NCI-H2196 (cell line): ENCODE measurements at regions not wholly inside any gene's neighbourhood (a gene's known extent, or its start where the extent isn't known, plus 50 kb on each side); places are given as distances from the start of the nearest gene placed in this dataset.

ENCODE experiments used
- DNase-seq: peaks from one replicate; lab custom pipeline; 2025; ENCODE audit not compliant: unreplicated experiment; lab: John Stamatoyannopoulos, UW

DNA sequence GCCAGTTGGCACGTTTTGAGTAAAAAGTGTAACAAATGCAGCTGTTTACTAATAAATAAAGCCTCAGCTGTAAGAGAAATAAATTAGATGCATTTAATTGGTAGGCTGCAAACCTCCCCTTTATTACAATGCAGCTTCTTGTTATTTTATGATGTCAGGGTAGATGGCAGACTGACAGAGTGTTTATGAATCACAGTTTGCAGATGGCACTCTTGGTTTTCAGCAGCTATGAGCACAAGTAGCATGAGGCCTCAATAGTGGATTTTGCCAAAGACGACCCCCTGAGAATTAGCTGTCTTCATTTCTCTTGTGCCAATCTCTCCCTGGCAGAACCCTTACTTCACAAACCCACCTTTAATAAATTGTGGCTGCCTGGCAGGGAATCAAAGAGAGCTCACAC is 161.2 kb upstream of the C1orf87 start:
- no peak for DNase-seq

DNA sequence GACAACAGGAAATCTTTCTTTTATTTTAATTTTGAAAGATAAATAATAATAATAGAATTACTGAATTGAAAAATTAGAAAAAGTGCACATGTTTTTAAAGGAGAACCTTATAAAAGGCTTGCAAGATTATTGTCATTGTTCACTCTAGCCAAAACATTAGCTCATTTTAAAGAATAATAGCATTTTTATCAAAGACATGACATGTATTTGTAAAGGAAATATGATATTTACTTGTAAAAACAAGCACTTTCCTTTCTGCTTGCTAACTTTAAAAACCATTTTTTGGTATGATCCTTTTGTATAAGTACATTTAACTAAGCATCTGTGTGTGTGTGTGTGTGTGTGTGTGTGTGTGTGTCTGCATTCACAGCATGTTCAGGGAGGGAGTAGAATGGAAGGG is 156.3 kb upstream of the C1orf87 start:
- no peak for DNase-seq

DNA sequence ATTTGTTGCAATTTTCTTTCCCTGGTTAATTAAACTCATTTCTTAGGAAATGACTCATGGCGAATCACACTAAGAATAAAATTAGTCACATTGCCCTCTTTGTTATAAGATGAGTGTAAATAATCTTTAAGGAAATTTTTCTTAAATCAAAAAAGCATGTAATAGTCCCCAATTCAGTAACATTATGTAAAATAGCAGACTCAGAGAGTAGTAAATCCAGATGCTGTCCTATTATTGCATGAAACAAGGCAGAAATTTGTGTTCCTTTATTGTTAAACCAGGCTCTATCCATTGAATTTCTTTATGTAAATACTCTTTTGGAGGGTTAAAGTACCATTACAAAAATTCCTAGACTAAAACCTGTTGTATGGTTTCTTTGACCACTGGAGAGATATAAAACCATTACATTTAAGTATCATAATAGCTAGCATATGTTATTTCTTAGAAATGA is 154.5 kb upstream of the C1orf87 start:
- DNase-seq: no peak

DNA sequence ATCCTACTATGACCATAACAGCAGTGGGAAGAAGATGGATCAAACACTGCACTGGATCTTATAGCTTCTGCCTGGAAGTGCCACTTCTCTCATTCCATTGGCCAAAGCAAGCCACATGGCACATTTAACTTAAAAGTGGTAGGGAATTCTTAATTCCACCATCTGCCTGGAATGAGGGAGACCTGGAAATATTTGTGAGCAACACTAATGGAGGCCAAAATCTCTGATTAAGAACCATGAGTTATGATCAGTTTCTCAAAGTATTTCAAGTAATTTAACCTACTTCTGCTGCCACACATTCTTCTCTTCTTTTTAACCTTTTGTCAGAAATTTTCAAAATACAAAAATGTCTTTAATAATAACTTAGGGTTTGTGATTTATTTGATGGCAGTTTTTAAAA is 154.0 kb upstream of the C1orf87 start:
- DNase-seq: no peak

DNA sequence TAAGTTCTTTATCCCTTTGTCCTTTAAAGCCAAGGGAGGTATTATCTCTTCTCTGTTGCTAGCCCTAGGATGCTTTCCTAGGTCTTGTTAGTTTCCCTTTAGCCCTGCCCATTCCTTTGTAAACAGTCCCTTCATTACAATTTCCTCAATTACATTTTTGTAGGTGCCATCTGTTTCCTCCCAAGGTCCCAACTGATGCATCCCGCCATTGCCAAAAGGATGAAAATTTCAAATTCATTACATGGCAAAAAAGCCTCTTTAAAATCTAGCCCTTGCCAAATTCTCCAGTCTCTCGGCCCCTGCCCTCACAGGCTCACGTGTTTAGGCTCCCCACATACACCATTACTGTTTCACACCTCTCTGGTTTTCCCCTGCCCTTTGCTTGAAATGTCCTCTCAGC is 151.9 kb upstream of the C1orf87 start:
- DNase-seq: no peak

DNA sequence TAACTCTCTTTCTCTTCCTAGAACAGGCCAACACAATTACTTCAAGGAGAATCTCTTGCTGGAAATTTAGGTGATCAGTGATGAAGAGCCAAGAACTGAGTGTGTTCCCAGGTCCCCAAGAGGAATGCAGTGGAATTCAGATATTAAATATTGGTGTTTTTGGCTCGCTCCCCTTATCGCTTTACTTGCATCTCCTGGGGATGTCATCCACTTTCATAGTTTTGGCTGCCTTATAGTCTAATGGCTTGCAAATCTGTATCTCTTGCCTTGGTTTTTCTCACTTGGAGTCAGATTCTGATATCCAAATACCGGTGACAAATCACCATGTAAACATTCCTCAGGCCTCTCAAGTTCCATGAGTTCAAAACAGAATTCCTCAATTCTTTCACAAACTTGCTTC is 151.0 kb upstream of the C1orf87 start:
- DNase-seq: no peak

DNA sequence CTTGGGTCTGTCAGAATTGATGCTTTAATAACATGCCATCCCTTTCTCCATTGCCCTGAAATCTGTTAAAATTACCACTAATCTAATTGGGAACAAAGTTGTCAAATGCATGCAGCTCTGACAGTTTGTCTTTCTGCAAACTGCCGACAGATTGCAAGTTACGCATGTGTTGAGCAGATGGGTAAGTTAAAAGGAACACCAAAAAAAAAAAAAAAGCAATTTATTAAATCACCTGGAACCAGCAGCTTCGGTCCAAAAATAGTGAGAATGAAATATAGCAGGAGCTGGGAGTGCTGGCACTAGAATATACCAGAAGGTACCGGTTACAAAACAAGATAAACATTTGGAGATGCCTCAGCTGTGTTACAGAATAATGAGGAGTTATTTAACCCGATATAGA is 149.6 kb upstream of the C1orf87 start:
- no peak for DNase-seq

DNA sequence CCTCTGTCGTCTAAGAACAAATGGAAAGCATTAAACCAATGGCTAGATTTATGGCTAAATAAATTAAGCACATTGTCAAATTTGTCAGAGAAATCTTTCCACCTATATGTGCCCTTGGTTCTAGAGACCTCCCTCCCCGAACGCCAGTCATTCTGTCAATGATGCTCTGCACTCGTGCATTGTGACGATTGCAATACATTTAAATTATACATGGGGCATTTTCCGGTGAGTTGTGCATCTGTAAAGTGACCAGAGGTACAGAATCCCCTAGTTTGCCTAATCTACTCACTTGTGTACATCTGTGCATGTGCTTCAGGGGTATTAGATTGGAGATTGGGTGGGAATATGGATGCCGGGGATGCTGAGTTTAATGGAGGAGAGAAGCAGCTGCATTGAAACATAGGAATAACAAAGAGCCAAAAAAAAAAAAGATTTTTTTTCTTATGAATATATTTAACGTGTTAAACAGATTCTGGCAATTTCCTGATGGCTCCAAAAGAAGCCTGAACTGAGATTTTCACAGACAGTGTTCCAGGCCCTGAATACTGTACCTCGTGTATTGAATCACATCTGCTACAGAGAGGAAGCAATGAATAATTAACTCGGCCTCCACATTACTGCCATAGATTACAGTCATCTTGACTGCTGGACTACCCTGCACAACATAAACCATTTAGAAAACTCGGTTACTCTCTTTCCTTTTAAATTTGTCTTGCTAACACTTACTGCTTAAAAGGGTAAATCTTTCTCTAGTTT is 149.0 kb upstream of the C1orf87 start:
- no peak for DNase-seq

DNA sequence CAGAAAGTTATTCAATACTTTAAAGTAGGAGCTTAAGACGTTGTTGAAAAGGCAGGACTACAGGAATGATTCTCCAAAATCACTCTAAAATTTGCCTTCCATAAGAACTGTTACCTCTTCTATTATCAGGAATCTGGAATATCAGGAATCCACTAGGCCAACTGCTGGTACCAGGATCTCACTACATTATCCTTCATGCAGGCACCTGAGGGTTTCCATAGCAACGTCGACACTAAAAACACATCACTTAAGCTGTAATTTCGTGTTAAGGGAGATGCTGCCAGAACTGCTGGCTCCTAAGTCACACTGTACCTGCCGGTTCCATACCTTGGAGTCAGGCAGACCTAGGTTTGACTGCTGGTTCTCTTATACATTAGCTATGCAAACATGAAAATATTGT is 139.7 kb upstream of the C1orf87 start:
- DNase-seq: no peak

DNA sequence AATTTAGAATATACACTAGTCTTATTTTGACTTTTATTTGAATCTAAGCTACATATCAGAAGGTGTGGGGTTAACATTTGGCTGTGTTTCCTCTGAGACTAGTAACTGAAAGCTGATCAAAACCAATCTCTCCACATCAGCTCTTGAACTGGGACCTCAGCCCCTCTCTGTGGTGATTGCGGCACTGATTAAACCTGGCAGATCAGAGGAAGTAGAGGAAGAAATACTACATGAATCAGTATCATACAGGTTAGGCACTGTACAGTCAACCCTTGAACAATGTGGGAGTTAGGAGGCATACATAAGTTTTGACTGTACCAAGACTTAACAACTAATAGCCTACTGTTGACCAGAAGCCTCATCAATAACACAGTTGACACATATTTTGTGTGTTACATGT is 122.5 kb upstream of the C1orf87 start:
- no peak for DNase-seq

DNA sequence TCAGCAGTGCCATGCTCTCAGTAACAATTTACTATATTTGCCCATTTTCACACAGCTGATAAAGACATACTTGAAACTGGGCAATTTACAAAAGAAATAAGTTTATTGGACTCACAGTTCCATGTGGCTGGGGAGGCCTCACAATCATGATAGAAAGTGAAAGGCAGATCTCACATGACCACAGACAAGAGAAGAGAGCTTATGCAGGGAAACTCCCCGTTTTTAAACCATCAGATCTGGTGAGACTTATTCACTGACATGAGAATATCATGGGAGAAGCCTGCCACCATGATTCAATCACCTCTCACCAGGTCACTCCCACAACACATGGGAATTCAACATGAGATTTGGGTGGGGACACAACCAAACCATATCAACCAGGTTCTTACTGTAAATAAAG is 112.1 kb upstream of the C1orf87 start:
- no peak for DNase-seq

DNA sequence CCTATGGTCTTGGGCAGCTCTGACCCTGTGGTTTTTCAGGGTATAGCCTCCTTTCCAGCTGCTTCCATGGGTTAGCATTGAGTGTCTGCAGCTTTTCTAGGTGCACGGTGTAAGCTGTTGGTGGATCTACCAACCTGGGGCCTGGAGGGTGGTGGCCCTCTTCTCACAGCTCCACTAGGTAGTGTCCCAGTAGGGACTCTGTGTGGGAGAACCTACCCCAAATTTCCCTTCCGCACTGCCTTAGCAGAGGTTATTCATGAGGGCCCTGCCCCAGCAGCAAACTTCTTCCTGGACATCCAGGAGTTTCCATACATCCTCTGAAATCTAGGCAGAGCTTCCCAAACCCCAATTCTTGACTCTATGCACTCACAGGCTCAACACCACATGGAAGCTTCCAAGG is 111.0 kb upstream of the C1orf87 start:
- DNase-seq: no peak

DNA sequence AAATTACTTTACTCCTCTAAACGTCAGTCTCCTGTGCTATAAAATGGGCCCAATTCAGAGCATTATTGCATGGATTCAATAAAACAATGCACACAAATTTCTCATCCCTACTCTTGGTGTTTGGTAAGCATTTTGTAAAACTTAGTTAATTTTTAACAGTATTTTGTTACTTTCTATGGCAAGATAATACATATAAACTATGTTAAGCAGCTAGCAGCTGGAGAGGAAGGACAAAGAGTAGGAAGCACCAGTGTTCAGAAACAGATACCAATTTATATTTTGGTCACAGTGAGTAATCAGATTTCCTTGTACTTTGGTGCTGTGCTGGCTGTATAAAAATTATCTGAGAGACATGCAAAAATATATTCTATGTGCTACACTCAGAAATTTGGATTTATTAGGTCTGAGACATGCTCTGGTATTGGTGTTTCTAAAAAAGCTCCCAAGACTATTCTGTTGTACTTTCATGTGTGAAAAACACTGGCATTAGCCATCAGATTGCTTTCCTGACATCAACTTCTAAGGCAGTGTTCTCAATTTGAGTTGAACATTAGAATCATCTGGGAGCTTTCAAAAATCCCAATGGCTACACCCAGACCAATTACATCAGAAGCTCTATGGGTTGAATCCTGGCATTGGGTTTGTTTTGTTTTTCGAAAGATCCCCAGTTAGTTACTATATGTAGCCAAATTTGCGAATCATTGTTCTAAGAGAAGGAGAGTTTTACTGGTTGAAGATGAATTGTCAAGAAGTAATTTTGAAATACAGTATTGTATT is 100.3 kb upstream of the C1orf87 start:
- no peak for DNase-seq

DNA sequence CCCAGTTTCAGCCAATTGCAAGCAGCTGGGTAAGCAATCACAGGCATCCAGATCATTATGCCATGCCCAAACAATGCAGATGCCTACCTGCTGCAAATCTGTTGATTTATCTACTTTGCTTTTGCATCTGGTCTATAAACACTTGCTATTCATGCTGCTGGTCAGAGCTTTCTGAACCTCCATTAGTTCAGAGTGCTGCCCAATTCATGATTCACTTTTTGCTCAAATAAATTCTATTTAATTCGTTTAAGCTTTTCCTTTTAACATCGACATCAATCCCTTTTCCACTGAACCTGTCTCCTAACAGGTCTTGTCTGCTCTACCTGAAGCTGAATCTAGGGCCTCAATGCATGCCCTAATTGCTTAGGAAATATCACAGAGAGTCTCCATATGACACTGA is 99.4 kb upstream of the C1orf87 start:
- no peak for DNase-seq

DNA sequence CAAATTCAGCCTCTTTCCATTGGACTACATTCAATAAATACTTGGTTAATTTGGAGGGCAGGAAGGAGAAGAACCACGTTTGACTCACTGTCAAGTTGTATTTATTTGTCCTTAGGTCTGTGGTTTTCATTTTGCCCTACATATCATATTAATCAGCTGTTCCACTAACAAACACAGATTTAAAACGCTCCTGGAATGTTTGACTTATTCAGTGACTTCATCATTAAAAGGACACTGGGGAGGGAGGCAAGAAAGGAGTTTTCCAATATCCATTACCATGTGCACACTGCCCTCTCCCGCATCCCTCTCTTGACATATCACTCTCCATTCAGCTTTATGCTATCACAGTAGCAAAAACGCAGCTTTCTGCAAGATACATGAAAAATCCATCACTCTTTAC is 98.2 kb upstream of the C1orf87 start:
- no peak for DNase-seq

DNA sequence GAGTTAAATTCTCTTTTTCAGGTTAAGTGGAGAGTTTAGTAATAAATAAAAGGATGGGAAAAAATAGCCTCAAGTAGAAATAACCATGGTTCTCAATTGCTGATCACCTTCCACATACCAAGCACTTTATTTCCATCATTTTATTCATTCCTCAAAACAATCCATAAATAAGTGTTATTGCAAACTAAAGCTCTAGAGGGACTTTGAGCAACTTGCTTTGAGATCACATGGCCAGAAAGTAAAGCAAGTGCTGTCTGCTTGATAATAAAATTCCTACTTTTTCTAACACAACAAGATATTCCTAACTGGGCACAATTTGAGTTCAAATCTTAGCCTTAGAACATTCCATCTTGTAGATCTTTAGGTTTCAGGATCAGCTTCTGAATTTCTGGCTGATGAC is 97.1 kb upstream of the C1orf87 start:
- DNase-seq: no peak

DNA sequence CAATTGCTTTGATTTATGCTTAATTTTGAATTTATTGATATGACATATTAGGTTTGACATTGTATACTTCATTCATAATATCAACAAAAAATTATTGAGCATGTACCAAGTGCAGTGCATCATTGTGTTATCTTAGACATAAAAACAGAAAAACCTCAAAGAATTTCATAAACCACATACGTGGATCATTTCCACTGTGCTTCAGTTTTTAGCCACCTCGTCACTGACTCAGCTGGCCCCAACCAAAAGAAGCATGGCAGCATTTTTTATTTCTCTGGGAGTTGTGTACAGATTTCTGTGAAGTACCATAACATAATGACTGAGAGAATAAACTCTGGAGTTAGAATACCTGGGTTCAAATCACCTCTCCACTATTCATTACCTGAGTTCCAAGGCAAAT is 95.6 kb upstream of the C1orf87 start:
- DNase-seq: no peak

DNA sequence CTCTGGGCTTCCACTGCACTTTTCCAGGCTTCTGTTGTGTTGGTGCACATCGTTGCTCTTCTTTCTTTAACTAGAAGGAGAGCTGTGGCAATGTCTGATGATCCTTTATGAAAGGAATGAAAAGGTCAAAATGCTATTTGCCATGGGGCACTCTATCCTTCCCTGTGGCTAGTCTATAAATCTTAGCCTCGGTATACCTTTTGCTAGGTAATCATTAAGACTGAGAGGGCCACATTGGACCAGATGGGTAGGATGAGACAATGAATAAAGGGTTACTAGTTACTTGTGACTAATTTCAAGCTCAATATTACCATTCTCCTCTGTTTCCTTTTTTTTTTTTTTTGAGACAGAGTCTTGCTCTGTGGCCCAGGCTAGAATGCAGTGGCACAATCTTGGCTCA is 89.4 kb upstream of the C1orf87 start:
- no peak for DNase-seq

DNA sequence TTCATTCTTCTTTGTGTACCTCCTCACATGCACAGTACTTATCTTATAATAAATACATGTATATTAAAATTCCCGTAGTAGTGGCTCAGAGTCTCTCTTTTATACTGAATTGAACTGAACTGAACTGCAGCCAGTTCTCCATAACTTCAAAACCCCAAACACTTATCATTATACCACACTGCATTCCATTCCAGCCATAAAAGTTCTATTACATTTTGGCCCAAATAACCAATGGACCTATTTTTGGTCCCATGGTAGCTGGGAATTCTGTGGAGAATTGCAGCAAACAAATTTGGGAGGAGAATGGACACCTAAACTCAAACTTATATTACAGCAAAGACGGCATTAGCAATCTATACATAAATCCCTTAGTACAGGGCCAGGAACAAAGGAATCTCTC is 86.6 kb upstream of the C1orf87 start:
- DNase-seq: no peak

DNA sequence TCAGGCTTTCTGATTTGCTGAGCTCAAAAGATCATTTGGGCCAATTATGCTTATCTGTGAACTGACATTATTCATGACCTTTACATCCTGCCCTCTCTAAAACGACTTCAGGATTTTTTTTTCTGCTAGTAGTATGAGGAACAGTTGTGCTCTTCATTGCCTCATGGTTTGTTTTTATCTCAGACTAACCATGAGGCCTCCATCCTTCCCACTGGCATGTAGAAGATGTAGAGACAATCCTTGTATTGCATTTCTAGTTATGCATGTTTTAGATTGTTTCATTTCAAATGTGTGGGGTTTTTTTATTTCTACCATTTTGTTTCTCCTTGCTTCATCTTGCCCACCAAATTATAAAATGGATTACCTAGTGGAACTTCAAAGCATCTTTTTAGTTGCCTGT is 82.8 kb upstream of the C1orf87 start:
- no peak for DNase-seq

DNA sequence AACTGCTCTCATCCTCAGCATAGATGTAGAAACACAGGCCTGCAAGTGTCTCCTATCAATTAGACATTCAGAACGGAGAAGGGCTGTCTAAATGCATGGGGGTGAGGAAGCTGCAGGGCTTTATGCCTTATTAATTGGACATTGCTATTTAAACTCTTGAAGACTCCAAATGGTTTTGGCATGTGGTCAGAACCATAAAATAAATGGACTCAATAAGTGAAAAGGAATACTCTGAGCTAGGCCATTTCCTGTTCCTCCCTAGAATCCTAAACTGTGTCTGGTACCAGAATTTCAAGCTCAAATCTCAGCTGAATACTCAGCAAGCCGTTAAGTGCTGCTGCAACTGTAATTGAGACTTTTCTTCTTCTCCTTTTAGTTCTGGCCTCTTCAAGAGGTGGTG is 80.4 kb upstream of the C1orf87 start:
- no peak for DNase-seq

DNA sequence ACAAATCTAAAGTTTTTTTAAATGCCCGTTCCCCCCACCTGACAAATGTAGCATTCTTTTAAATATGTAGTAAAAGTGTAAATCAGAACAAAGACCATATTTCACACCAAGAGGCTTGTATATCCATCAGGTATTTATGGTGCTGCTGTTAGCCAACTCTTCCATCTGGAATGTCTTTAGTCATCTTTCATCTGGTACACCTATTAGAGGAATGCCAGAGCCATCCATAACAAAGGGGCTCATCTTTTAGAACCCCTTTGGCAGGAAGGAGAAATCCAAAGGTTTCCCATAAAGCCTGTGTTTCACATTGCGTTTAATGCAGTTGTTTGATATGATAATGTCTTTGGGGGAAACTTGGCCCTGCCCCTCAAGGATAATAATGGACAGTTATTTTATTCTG is 79.3 kb upstream of the C1orf87 start:
- no peak for DNase-seq

DNA sequence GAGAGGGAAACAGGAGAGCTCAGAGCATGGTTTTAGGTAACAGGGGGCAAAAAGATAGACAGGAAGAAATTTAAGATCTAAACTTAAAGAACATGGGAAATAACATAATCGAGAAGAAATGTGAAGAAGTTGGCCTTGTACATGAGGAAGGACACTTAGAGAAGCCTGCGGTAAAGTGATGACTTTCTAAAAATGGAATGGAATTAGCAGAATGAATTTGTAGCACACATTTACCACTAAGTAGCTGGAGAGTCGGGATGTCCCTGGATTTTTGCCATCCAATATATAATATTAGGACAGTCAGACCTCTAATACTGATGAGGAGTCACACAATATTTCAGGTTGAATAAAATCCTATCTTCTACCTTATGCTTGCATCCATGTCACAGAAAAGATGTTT is 77.7 kb upstream of the C1orf87 start:
- no peak for DNase-seq
